ENCODE measurements at regions not wholly inside any gene's neighbourhood (a gene's known extent, or its start where the extent isn't known, plus 50 kb on each side); places are given as distances from the start of the nearest gene placed in this dataset.

- Histone ChIP-seq H3K9ac (ENCODE audit: low read depth, low read length) (no peak overlapping the region), H4K20me1 (ENCODE audit: insufficient read depth, low read length) (no peaks in the 10 kb centered on the region), H3K79me2 (ENCODE audit: insufficient read depth, low read length) (no peaks in the 10 kb centered on the region), H2AFZ (ENCODE audit: low read depth, low read length) (no peak overlapping the region), H3K4me1 (ENCODE audit: insufficient read depth, low read length) (no peaks in the 10 kb centered on the region), H3K4me3 (ENCODE audit: low read depth in 1 of 2, low read length in 2 of 2) (no peak overlapping the region), H3K27me3 (ENCODE audit: insufficient read depth, low read length, poor library complexity) (no peaks in the 10 kb centered on the region), H3K4me2 (ENCODE audit: insufficient read depth, low read length) (no peak overlapping the region), H3K9me3 (ENCODE audit: insufficient read depth, low read length, severe bottlenecking) (no peaks in the 10 kb centered on the region), H3K27ac (ENCODE audit: low read length) (no peak overlapping the region), H3K36me3 (ENCODE audit: insufficient read depth, low read length) (no peaks in the 10 kb centered on the region)
- no peak for DNase-seq
- no peak for ATAC-seq (ENCODE audit: insufficient read depth, low read depth)
- TF ChIP-seq CTCF (IDR thresholded peaks at IDR 0.05; ENCODE audit: borderline replicate concordance, extremely low read depth, low read length, poor library complexity, severe bottlenecking) (no peak), EZH2 (IDR thresholded peaks at IDR 0.05; ENCODE audit: borderline replicate concordance, low read depth, low read length, severe bottlenecking) (no peak)
Observed at GRCh38 chr2:158914066-158914465, 54.4 kb upstream of the TANC1 start.

GRCh38 chr2:158914731-158915130 is 53.7 kb upstream of the TANC1 start:
- Histone ChIP-seq H4K20me1 (ENCODE audit: insufficient read depth, low read length) (no peaks in the 10 kb centered on the region), H3K36me3 (ENCODE audit: insufficient read depth, low read length) (no peaks in the 10 kb centered on the region), H3K4me1 (ENCODE audit: insufficient read depth, low read length) (no peaks in the 10 kb centered on the region), H2AFZ (ENCODE audit: low read depth, low read length) (no peak overlapping the region), H3K27me3 (ENCODE audit: insufficient read depth, low read length, poor library complexity) (no peaks in the 10 kb centered on the region), H3K9ac (ENCODE audit: low read depth, low read length) (no peak overlapping the region), H3K4me3 (ENCODE audit: low read depth in 1 of 2, low read length in 2 of 2) (no peak overlapping the region), H3K27ac (ENCODE audit: low read length) (no peak overlapping the region), H3K79me2 (ENCODE audit: insufficient read depth, low read length) (no peaks in the 10 kb centered on the region), H3K9me3 (ENCODE audit: insufficient read depth, low read length, severe bottlenecking) (no peaks in the 10 kb centered on the region), H3K4me2 (ENCODE audit: insufficient read depth, low read length) (no peak overlapping the region)
- ATAC-seq (ENCODE audit: insufficient read depth, low read depth) (no peak), DNase-seq (no peak)
- TF ChIP-seq EZH2 (IDR thresholded peaks at IDR 0.05; ENCODE audit: borderline replicate concordance, low read depth, low read length, severe bottlenecking) = no peak
- TF ChIP-seq CTCF (IDR thresholded peaks at IDR 0.05; ENCODE audit: borderline replicate concordance, extremely low read depth, low read length, poor library complexity, severe bottlenecking) = no peak

GRCh38 chr2:158917121-158917520 is 51.3 kb upstream of the TANC1 start:
- TF ChIP-seq EZH2 (IDR thresholded peaks at IDR 0.05; ENCODE audit: borderline replicate concordance, low read depth, low read length, severe bottlenecking) = no peak
- TF ChIP-seq CTCF (IDR thresholded peaks at IDR 0.05; ENCODE audit: borderline replicate concordance, extremely low read depth, low read length, poor library complexity, severe bottlenecking) = no peak
- Histone ChIP-seq H3K36me3 (ENCODE audit: insufficient read depth, low read length) (no peaks in the 10 kb centered on the region), H3K4me2 (ENCODE audit: insufficient read depth, low read length) (no peak overlapping the region)

GRCh38 chr2:158918452-158918851 is 50.0 kb upstream of the TANC1 start:
- H3K36me3 ChIP-seq (ENCODE audit: insufficient read depth, low read length) = no peaks in the 10 kb centered on the region
- no peak overlapping the region for H3K4me3 ChIP-seq (ENCODE audit: low read depth in 1 of 2, low read length in 2 of 2)
- H3K9ac ChIP-seq (ENCODE audit: low read depth, low read length) = no peak overlapping the region
- no peaks in the 10 kb centered on the region for H3K27me3 ChIP-seq (ENCODE audit: insufficient read depth, low read length, poor library complexity)
- ATAC-seq (ENCODE audit: insufficient read depth, low read depth) (no peak), DNase-seq (no peak)
- TF ChIP-seq EZH2 (IDR thresholded peaks at IDR 0.05; ENCODE audit: borderline replicate concordance, low read depth, low read length, severe bottlenecking) (no peak), CTCF (IDR thresholded peaks at IDR 0.05; ENCODE audit: borderline replicate concordance, extremely low read depth, low read length, poor library complexity, severe bottlenecking) (no peak)
- H3K4me1 ChIP-seq (ENCODE audit: insufficient read depth, low read length) = no peaks in the 10 kb centered on the region
- H3K4me2 ChIP-seq (ENCODE audit: insufficient read depth, low read length) = no peak overlapping the region
- H3K9me3 ChIP-seq (ENCODE audit: insufficient read depth, low read length, severe bottlenecking) = no peaks in the 10 kb centered on the region
- no peaks in the 10 kb centered on the region for H4K20me1 ChIP-seq (ENCODE audit: insufficient read depth, low read length)
- H2AFZ ChIP-seq (ENCODE audit: low read depth, low read length) = no peak overlapping the region
- H3K79me2 ChIP-seq (ENCODE audit: insufficient read depth, low read length) = no peaks in the 10 kb centered on the region
- H3K27ac ChIP-seq (ENCODE audit: low read length) = no peak overlapping the region

More at GRCh38 chr2:158917121-158917520, 51.3 kb upstream of the TANC1 start:
- H3K9ac ChIP-seq (ENCODE audit: low read depth, low read length) = no peak overlapping the region
- H2AFZ ChIP-seq (ENCODE audit: low read depth, low read length) = no peak overlapping the region
- ATAC-seq (ENCODE audit: insufficient read depth, low read depth) (no peak), DNase-seq (no peak)
- no peaks in the 10 kb centered on the region for H3K27me3 ChIP-seq (ENCODE audit: insufficient read depth, low read length, poor library complexity)
- no peak overlapping the region for H3K4me3 ChIP-seq (ENCODE audit: low read depth in 1 of 2, low read length in 2 of 2)
- no peak overlapping the region for H3K27ac ChIP-seq (ENCODE audit: low read length)
- H4K20me1 ChIP-seq (ENCODE audit: insufficient read depth, low read length) = no peaks in the 10 kb centered on the region
- no peaks in the 10 kb centered on the region for H3K4me1 ChIP-seq (ENCODE audit: insufficient read depth, low read length)
- no peaks in the 10 kb centered on the region for H3K9me3 ChIP-seq (ENCODE audit: insufficient read depth, low read length, severe bottlenecking)
- H3K79me2 ChIP-seq (ENCODE audit: insufficient read depth, low read length) = no peaks in the 10 kb centered on the region
